Loucy (cell line): ENCODE measurements at regions not wholly inside any gene's neighbourhood (a gene's known extent, or its start where the extent isn't known, plus 50 kb on each side); places are given as distances from the start of the nearest gene placed in this dataset.

Experiments
- H2AFZ ChIP-seq: fragments of 200-600 bp; sonication (generic); 2 replicates; pipeline ENCODE4 v1.6.0; 2016; ENCODE audit warnings: antibody characterized with exemption, mild to moderate bottlenecking, low read length, moderate library complexity
- H3F3A ChIP-seq: fragments of 200-600 bp; 2 replicates; pipeline ENCODE4 v1.6.0; 2016; ENCODE audit warnings: antibody characterized with exemption, low read depth, mild to moderate bottlenecking
- H3K27me3 ChIP-seq: fragments of 200-600 bp; sonication (generic); 2 replicates; pipeline ENCODE4 v1.6.1; 2014; ENCODE audit warnings: low read length, mild to moderate bottlenecking; ENCODE audit not compliant: insufficient read depth, poor library complexity, severe bottlenecking
- H3K36me3 ChIP-seq: fragments of 200-600 bp; sonication (generic); 2 replicates; pipeline ENCODE4 v1.6.1; 2016; ENCODE audit warnings: low read length; ENCODE audit not compliant: insufficient read depth
- H3K4me1 ChIP-seq: fragments of 200-600 bp; sonication (generic); 2 replicates; pipeline ENCODE4 v1.5.1; 2014; ENCODE audit warnings: low read length, mild to moderate bottlenecking; ENCODE audit not compliant: insufficient read depth, poor library complexity, severe bottlenecking
- H3K4me2 ChIP-seq: fragments of 200-600 bp; sonication (generic); 2 replicates; pipeline ENCODE4 v1.6.0; 2014; ENCODE audit warnings: antibody characterized with exemption, low read length, low read depth, mild to moderate bottlenecking; ENCODE audit not compliant: poor library complexity, severe bottlenecking
- H3K4me3 ChIP-seq: fragments of 200-600 bp; sonication (generic); 2 replicates; pipeline ENCODE4 v1.5.1; 2014; ENCODE audit warnings: low read length, mild to moderate bottlenecking, mixed read lengths; ENCODE audit not compliant: poor library complexity, severe bottlenecking
- H3K79me2 ChIP-seq: fragments of 200-600 bp; sonication (generic); 2 replicates; pipeline ENCODE4 v1.6.1; 2014; ENCODE audit warnings: low read length; ENCODE audit not compliant: insufficient read depth
- H3K9ac ChIP-seq: fragments of 200-600 bp; sonication (generic); 2 replicates; pipeline ENCODE4 v1.6.0; 2014; ENCODE audit warnings: mild to moderate bottlenecking, low read depth, low read length, moderate library complexity; ENCODE audit not compliant: poor library complexity, severe bottlenecking
- H3K9me2 ChIP-seq: fragments of 200-600 bp; sonication (generic); replicated peaks from 2 replicates; pipeline ENCODE4 v1.6.1; 2016; ENCODE audit warnings: low read depth, low read length, mixed read lengths
- H3K9me3 ChIP-seq: fragments of 200-600 bp; sonication (generic); 2 replicates; pipeline ENCODE4 v1.6.1; 2014; ENCODE audit warnings: mild to moderate bottlenecking, antibody characterized with exemption, low read length, low read depth; ENCODE audit not compliant: insufficient read depth
- H4K20me1 ChIP-seq: fragments of 200-600 bp; sonication (generic); 2 replicates; pipeline ENCODE4 v1.6.0; 2014; ENCODE audit warnings: antibody characterized with exemption, low read length, mild to moderate bottlenecking; ENCODE audit not compliant: insufficient read depth, poor library complexity, severe bottlenecking
- CTCF ChIP-seq: fragments of 200-600 bp; sonication (generic); conservative IDR thresholded peaks from 2 replicates; pipeline ENCODE4 v1.5.1; 2014; ENCODE audit warnings: mild to moderate bottlenecking, antibody characterized with exemption, low read length
- EZH2phosphoT487 ChIP-seq: fragments of 200-600 bp; IDR thresholded peaks from 2 replicates; pipeline ENCODE4 v1.6.1; 2018; ENCODE audit warnings: antibody characterized with exemption, mild to moderate bottlenecking, moderate library complexity, borderline replicate concordance

DNA sequence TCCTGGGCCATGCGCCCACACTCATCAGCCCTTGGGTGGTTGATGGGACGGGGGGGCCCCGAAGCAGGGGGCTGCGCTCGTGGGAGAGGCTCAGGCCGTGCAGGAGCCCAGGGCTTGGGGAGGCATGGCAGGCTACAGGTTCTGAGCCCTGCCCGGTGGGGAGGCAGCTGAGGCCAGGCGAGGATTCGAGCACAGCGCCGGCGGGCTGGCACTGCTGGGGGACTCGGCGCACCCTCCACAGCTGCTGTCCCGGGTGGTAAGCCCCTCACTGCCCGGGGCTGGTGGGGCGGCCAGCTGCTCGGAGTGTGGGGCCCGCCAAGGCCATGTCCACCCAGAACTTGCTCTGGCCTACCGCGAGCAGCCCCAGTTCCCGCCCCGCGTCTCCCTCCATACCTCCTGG, 295.8 kb upstream of the SEL1L start:
- Histone ChIP-seq H3K27me3 (no peaks in the 10 kb centered on the region), H2AFZ (no peak overlapping the region), H3K79me2 (no peaks in the 10 kb centered on the region), H3F3A (no peaks in the 10 kb centered on the region), H3K9ac (no peak overlapping the region), H3K4me2 (no peak overlapping the region), H3K9me2 (no peaks in the 10 kb centered on the region), H4K20me1 (no peaks in the 10 kb centered on the region), H3K4me1 (no peaks in the 10 kb centered on the region), H3K4me3 (no peak overlapping the region), H3K9me3 (no peaks in the 10 kb centered on the region; the same call in 1 of the 2 replicates), H3K36me3 (no peaks in the 10 kb centered on the region)
- TF ChIP-seq EZH2phosphoT487 = no peak
- no peak for TF ChIP-seq CTCF

- Histone ChIP-seq H3K9ac (no peak overlapping the region), H3K4me2 (no peak overlapping the region), H3F3A (no peaks in the 10 kb centered on the region), H3K36me3 (no peaks in the 10 kb centered on the region), H3K4me3 (no peak overlapping the region), H3K27me3 (no peaks in the 10 kb centered on the region), H4K20me1 (no peaks in the 10 kb centered on the region), H3K9me2 (no peaks in the 10 kb centered on the region), H3K9me3 (no peaks in the 10 kb centered on the region; the same call in 1 of the 2 replicates), H3K79me2 (no peaks in the 10 kb centered on the region), H3K4me1 (no peaks in the 10 kb centered on the region), H2AFZ (no peak overlapping the region)
- TF ChIP-seq CTCF (no peak), EZH2phosphoT487 (no peak)
These were observed 297.6 kb upstream of the SEL1L start for GRCh38 chr14:81831128-81831820.

GRCh38 chr14:81834308-81834707, 300.7 kb upstream of the SEL1L start:
- no peaks in the 10 kb centered on the region for H4K20me1 ChIP-seq
- no peaks in the 10 kb centered on the region for H3K4me1 ChIP-seq
- no peaks in the 10 kb centered on the region for H3K27me3 ChIP-seq
- H3K9me3 ChIP-seq = no peaks in the 10 kb centered on the region; the same call in 1 of the 2 replicates
- H3K4me2 ChIP-seq = no peak overlapping the region
- no peak for TF ChIP-seq EZH2phosphoT487
- no peak for TF ChIP-seq CTCF
- no peaks in the 10 kb centered on the region for H3K9me2 ChIP-seq
- H2AFZ ChIP-seq = no peak overlapping the region
- no peak overlapping the region for H3K9ac ChIP-seq
- H3K4me3 ChIP-seq = no peak overlapping the region
- H3K36me3 ChIP-seq = no peaks in the 10 kb centered on the region
- no peaks in the 10 kb centered on the region for H3F3A ChIP-seq
- no peaks in the 10 kb centered on the region for H3K79me2 ChIP-seq
